ENCODE measurements at regions not wholly inside any gene's neighbourhood (a gene's known extent, or its start where the extent isn't known, plus 50 kb on each side); places are given as distances from the start of the nearest gene placed in this dataset.

DNA sequence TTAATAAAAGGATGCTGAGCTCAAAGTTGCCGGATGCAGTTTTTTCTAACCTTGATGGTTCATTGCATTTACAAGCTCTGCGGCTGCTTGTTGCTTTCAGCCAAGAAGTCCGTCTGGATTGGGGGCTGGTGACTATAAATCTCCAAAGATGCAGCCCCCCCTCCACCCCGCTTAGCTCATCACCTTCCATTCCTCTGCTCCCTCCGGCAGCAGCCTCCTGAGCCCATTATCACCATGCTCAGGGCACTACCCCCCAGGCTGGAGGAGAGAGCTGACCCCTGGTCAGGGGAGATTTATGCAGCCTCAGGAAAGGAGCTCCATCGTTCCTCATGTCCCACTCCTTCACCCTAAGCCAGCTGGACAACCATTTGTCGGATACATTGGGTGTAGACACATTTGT lies 55.3 kb upstream of the ZRANB1 start:
- H3K27me3 ChIP-seq (ENCODE audit: control insufficient read depth in 3 of 3, insufficient read depth in 3 of 3, low read length in 3 of 3): no peaks in the 10 kb centered on the region
- no peak overlapping the region for H3K27ac ChIP-seq (ENCODE audit: low read depth in 1 of 3, low read length in 2 of 3)
- H3K4me1 ChIP-seq (ENCODE audit: control insufficient read depth in 3 of 3, insufficient read depth in 2 of 3, low read depth in 1 of 3, low read length in 2 of 3): no peaks in the 10 kb centered on the region
- DNase-seq (no peak), FAIRE-seq (no peak)
- no peaks in the 10 kb centered on the region for H3K36me3 ChIP-seq (ENCODE audit: control insufficient read depth in 3 of 3, insufficient read depth in 2 of 3, low read depth in 1 of 3, low read length in 3 of 3)
- no peak overlapping the region for H3K4me3 ChIP-seq (ENCODE audit: low read depth in 1 of 3, low read length in 3 of 3)
- H3K9me3 ChIP-seq (ENCODE audit: control insufficient read depth in 2 of 2, insufficient read depth in 1 of 2, low read depth in 1 of 2, low read length in 1 of 2): no peaks in the 10 kb centered on the region
- WGBS, 3 donors: 71 to 90% (median 84%) methylated on average over 7 of the region's 7 CpGs

DNA sequence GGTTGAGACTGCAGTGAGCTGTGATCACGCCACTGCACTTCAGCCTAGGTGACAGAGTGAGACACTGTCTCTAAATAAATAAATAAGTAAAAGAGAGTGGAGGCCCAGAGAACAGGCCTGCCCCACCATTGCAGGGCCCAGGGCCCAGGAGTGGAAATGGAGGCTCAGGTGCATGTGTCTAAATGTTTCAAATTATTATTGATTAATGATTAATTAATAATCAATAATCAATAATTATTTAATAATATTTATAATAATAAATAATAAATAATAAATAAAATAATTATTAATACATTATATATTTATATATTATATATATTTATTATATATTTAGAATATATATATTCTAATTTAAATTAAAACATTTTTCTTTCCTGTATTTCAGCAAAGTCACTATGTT lies 53.7 kb upstream of the ZRANB1 start:
- Histone ChIP-seq H3K36me3 (ENCODE audit: control insufficient read depth in 3 of 3, insufficient read depth in 2 of 3, low read depth in 1 of 3, low read length in 3 of 3) (no peaks in the 10 kb centered on the region), H3K9me3 (ENCODE audit: control insufficient read depth in 2 of 2, insufficient read depth in 1 of 2, low read depth in 1 of 2, low read length in 1 of 2) (no peaks in the 10 kb centered on the region), H3K4me1 (ENCODE audit: control insufficient read depth in 3 of 3, insufficient read depth in 2 of 3, low read depth in 1 of 3, low read length in 2 of 3) (no peaks in the 10 kb centered on the region), H3K27me3 (ENCODE audit: control insufficient read depth in 3 of 3, insufficient read depth in 3 of 3, low read length in 3 of 3) (no peaks in the 10 kb centered on the region), H3K4me3 (ENCODE audit: low read depth in 1 of 3, low read length in 3 of 3) (no peak overlapping the region), H3K27ac (ENCODE audit: low read depth in 1 of 3, low read length in 2 of 3) (no peak overlapping the region)
- 93 to 100% (median 96%) methylated on average over 1 of the region's 1 CpG for WGBS, 3 donors
- DNase-seq (no peak), FAIRE-seq (peak; percentile 82)

DNA sequence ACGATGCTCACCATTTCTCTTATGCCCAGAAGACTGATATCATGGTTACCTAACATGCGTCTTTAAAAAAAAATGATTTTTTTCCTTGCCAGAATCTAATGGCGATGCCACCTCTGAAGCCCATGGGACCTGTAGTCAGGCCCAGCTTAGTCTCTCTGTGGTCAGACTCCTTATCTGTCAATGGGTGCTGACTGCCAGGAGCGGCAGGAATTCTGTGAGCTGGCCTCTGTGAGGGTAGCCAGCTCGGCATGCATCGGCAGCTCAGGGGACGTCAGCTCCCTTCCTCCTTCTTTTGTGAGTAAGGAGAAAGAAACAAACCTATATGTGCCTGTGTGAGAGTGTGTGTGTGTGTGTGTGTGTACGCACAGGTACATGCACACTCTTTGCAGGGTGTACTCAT lies 49.9 kb upstream of the ZRANB1 start:
- 85 to 94% (median 90%) methylated on average over 8 of the region's 8 CpGs for WGBS, 3 donors
- DNase-seq: no peak
- no peak overlapping the region for H3K27ac ChIP-seq (ENCODE audit: low read depth in 1 of 3, low read length in 2 of 3)
- H3K9me3 ChIP-seq (ENCODE audit: control insufficient read depth in 2 of 2, insufficient read depth in 1 of 2, low read depth in 1 of 2, low read length in 1 of 2): no peaks in the 10 kb centered on the region
- no peaks in the 10 kb centered on the region for H3K27me3 ChIP-seq (ENCODE audit: control insufficient read depth in 3 of 3, insufficient read depth in 3 of 3, low read length in 3 of 3)
- no peaks in the 10 kb centered on the region for H3K36me3 ChIP-seq (ENCODE audit: control insufficient read depth in 3 of 3, insufficient read depth in 2 of 3, low read depth in 1 of 3, low read length in 3 of 3)
- no peaks in the 10 kb centered on the region for H3K4me1 ChIP-seq (ENCODE audit: control insufficient read depth in 3 of 3, insufficient read depth in 2 of 3, low read depth in 1 of 3, low read length in 2 of 3)
- FAIRE-seq: no peak
- H3K4me3 ChIP-seq (ENCODE audit: low read depth in 1 of 3, low read length in 3 of 3): no peak overlapping the region
